GM23248 (cell line): ENCODE measurements at regions not wholly inside any gene's neighbourhood (a gene's known extent, or its start where the extent isn't known, plus 50 kb on each side); places are given as distances from the start of the nearest gene placed in this dataset.

Experiments used
- DNase-seq: peaks from one replicate; pipeline ENCODE4 v3.0.0-alpha.2; 2015
- H2AFZ ChIP-seq: fragments of 200-600 bp; sonication (generic); 2 replicates; pipeline ENCODE4 v1.6.1; 2016; ENCODE audit warnings: antibody characterized with exemption
- H3F3A ChIP-seq: fragments of 200-600 bp; sonication (generic); 2 replicates; pipeline ENCODE4 v1.6.1; 2016; ENCODE audit warnings: mild to moderate bottlenecking, antibody characterized with exemption, mixed run types; ENCODE audit not compliant: insufficient read depth
- H3K27ac ChIP-seq: fragments of 200-600 bp; sonication (generic); 2 replicates; pipeline ENCODE4 v1.5.1; 2016; ENCODE audit warnings: mild to moderate bottlenecking
- H3K27me3 ChIP-seq: fragments of 200-600 bp; sonication (generic); replicated peaks from 2 replicates; pipeline ENCODE4 v1.6.1; 2016; ENCODE audit warnings: mild to moderate bottlenecking; ENCODE audit not compliant: insufficient read depth
- H3K36me3 ChIP-seq: fragments of 200-600 bp; sonication (generic); 2 replicates; pipeline ENCODE4 v1.6.1; 2016; ENCODE audit warnings: low read depth, mild to moderate bottlenecking
- H3K4me1 ChIP-seq: fragments of 200-600 bp; sonication (generic); 2 replicates; pipeline ENCODE4 v1.6.1; 2016; ENCODE audit warnings: mild to moderate bottlenecking; ENCODE audit not compliant: insufficient read depth
- H3K4me2 ChIP-seq: fragments of 200-600 bp; sonication (generic); one replicate; pipeline ENCODE4 v1.6.1; 2016; ENCODE audit warnings: mild to moderate bottlenecking; ENCODE audit not compliant: unreplicated experiment
- H3K4me3 ChIP-seq: fragments of 200-600 bp; sonication (generic); 2 replicates; pipeline ENCODE4 v1.5.1; 2016; ENCODE audit warnings: mild to moderate bottlenecking
- H3K79me2 ChIP-seq: fragments of 200-600 bp; sonication (generic); 2 replicates; pipeline ENCODE4 v1.6.1; 2016; ENCODE audit warnings: mild to moderate bottlenecking; ENCODE audit not compliant: insufficient read depth
- H3K9ac ChIP-seq: fragments of 200-600 bp; sonication (generic); 2 replicates; pipeline ENCODE4 v1.6.1; 2016; ENCODE audit warnings: mild to moderate bottlenecking
- H3K9me2 ChIP-seq: fragments of 200-600 bp; sonication (generic); 2 replicates; pipeline ENCODE4 v1.6.1; 2016; ENCODE audit warnings: mixed run types, mild to moderate bottlenecking, moderate library complexity; ENCODE audit not compliant: insufficient read depth
- H3K9me3 ChIP-seq: fragments of 200-600 bp; sonication (generic); one replicate; pipeline ENCODE4 v1.6.1; 2017; ENCODE audit warnings: low read depth
- H4K20me1 ChIP-seq: fragments of 200-600 bp; sonication (generic); 2 replicates; pipeline ENCODE4 v1.6.0; 2016; ENCODE audit not compliant: insufficient read depth
- EZH2 ChIP-seq: fragments of 200-600 bp; sonication (generic); IDR thresholded peaks from 2 replicates; pipeline ENCODE4 v1.6.1; 2018; ENCODE audit warnings: antibody characterized with exemption, mild to moderate bottlenecking; ENCODE audit not compliant: insufficient read depth, poor library complexity, severe bottlenecking
- EZH2phosphoT487 ChIP-seq: fragments of 200-600 bp; sonication (generic); IDR thresholded peaks from 2 replicates; pipeline ENCODE4 v1.6.1; 2018; ENCODE audit warnings: antibody characterized with exemption, moderate library complexity, mild to moderate bottlenecking, low read depth; ENCODE audit not compliant: insufficient read depth
- WGBS, 2 experiments: methylation state at CpG; one replicate each; pipeline ENCODE4 v1.1.6; 2015 to 2017; ENCODE audit warnings: low lambda C conversion rate in 2 of 2, low coverage in 1 of 2; ENCODE audit errors: missing lambda C conversion rate in 2 of 2; 5-methylcytosine and 5-hydroxymethylcytosine counted together
- in situ Hi-C: fragments of 300-500 bp; cut with MboI; formaldehyde crosslinking; loops from 2 replicates; pipeline ENCODE4 v1.15.0; 2020

GRCh38 chr3:161798016-161798415, 301.4 kb downstream of the OTOL1 start:
- no peak overlapping the region for H3K9ac ChIP-seq
- 3 to 11% methylated on average over 3 of the region's 3 CpGs for WGBS, 2 experiments
- H3K27me3 ChIP-seq: no peaks in the 10 kb centered on the region; the same call in 1 of the 2 replicates
- no peak overlapping the region for H3K4me3 ChIP-seq
- H3K79me2 ChIP-seq: no peaks in the 10 kb centered on the region
- DNase-seq: no peak
- no peaks in the 10 kb centered on the region for H3K4me1 ChIP-seq
- no peaks in the 10 kb centered on the region for H3F3A ChIP-seq
- no peaks in the 10 kb centered on the region for H3K9me2 ChIP-seq
- H3K36me3 ChIP-seq: no peaks in the 10 kb centered on the region
- H4K20me1 ChIP-seq: no peaks in the 10 kb centered on the region
- no peaks in the 10 kb centered on the region for H3K9me3 ChIP-seq
- H3K4me2 ChIP-seq: no peak overlapping the region
- in situ Hi-C loops: no loop called here
- no peak for TF ChIP-seq EZH2phosphoT487
- TF ChIP-seq EZH2: no peak
- no peak overlapping the region for H3K27ac ChIP-seq
- H2AFZ ChIP-seq: no peak overlapping the region

- Histone ChIP-seq H3K27ac (no peak overlapping the region), H3K4me2 (no peak overlapping the region), H3K9me2 (no peaks in the 10 kb centered on the region), H3K9me3 (no peaks in the 10 kb centered on the region), H2AFZ (no peak overlapping the region), H3F3A (no peaks in the 10 kb centered on the region), H3K4me3 (no peak overlapping the region), H4K20me1 (no peaks in the 10 kb centered on the region), H3K79me2 (no peaks in the 10 kb centered on the region), H3K36me3 (no peaks in the 10 kb centered on the region), H3K27me3 (no peaks in the 10 kb centered on the region), H3K4me1 (no peaks in the 10 kb centered on the region), H3K9ac (no peak overlapping the region)
- no peak for DNase-seq
- 6 to 8% methylated on average over 1 of the region's 1 CpG for WGBS, 2 experiments
- TF ChIP-seq EZH2 (no peak), EZH2phosphoT487 (no peak)
- in situ Hi-C loops: no loop called here
Measured at GRCh38 chr3:161800985-161801559, 304.5 kb downstream of the OTOL1 start.

GRCh38 chr3:161818106-161818505, 321.5 kb downstream of the OTOL1 start:
- Histone ChIP-seq H3K9me2 (no peaks in the 10 kb centered on the region), H3K27me3 (no peaks in the 10 kb centered on the region), H3F3A (no peaks in the 10 kb centered on the region), H3K4me1 (no peaks in the 10 kb centered on the region), H3K27ac (no peak overlapping the region), H3K9me3 (no peaks in the 10 kb centered on the region), H4K20me1 (no peaks in the 10 kb centered on the region), H3K9ac (no peak overlapping the region), H3K79me2 (no peaks in the 10 kb centered on the region), H2AFZ (no peak overlapping the region), H3K4me2 (no peak overlapping the region), H3K4me3 (no peak overlapping the region), H3K36me3 (no peaks in the 10 kb centered on the region)
- no peak for DNase-seq
- in situ Hi-C loops: no loop called here
- WGBS, 2 experiments: 0 to 27% methylated on average over 1 of the region's 1 CpG
- TF ChIP-seq EZH2phosphoT487 (no peak), EZH2 (no peak)

- no peak for TF ChIP-seq EZH2phosphoT487
- TF ChIP-seq EZH2: no peak
- Histone ChIP-seq H3K4me3 (no peak overlapping the region), H3K27ac (no peak overlapping the region), H3K36me3 (no peaks in the 10 kb centered on the region), H4K20me1 (no peaks in the 10 kb centered on the region), H3K27me3 (no peaks in the 10 kb centered on the region), H3K9ac (no peak overlapping the region), H3K4me1 (no peaks in the 10 kb centered on the region), H2AFZ (no peak overlapping the region), H3K79me2 (no peaks in the 10 kb centered on the region), H3K9me3 (no peaks in the 10 kb centered on the region), H3K9me2 (no peaks in the 10 kb centered on the region), H3K4me2 (no peak overlapping the region), H3F3A (no peaks in the 10 kb centered on the region)
- 17 to 23% methylated on average over 1 of the region's 1 CpG for WGBS, 2 experiments
- no peak for DNase-seq
- in situ Hi-C loops: no loop called here
Measured at GRCh38 chr3:161821591-161821990, 325.0 kb downstream of the OTOL1 start.

GRCh38 chr3:161822291-161822690, 325.7 kb downstream of the OTOL1 start:
- Histone ChIP-seq H3K79me2 (no peaks in the 10 kb centered on the region), H3K4me1 (no peaks in the 10 kb centered on the region), H3K9me2 (no peaks in the 10 kb centered on the region), H3K27me3 (no peaks in the 10 kb centered on the region), H4K20me1 (no peaks in the 10 kb centered on the region), H3K9ac (no peak overlapping the region), H3K9me3 (no peaks in the 10 kb centered on the region), H3K27ac (no peak overlapping the region), H3F3A (no peaks in the 10 kb centered on the region), H2AFZ (no peak overlapping the region), H3K36me3 (no peaks in the 10 kb centered on the region), H3K4me3 (no peak overlapping the region), H3K4me2 (no peak overlapping the region)
- in situ Hi-C loops: no loop called here
- TF ChIP-seq EZH2phosphoT487 (no peak), EZH2 (no peak)
- no peak for DNase-seq
- WGBS, 2 experiments: 5 to 6% methylated on average over 3 of the region's 3 CpGs
